Neural cell (in vitro differentiated cells): ENCODE measurements at regions not wholly inside any gene's neighbourhood (a gene's known extent, or its start where the extent isn't known, plus 50 kb on each side); places are given as distances from the start of the nearest gene placed in this dataset.
"Not testable (repeated sequence)": the region's sequence is repeated elsewhere in the genome, so short reads cannot be mapped to it uniquely, and the experiment has no call there.

Experiments used
- H2AFZ ChIP-seq: fragments of 200-600, 300-800 bp; sonication (generic), shearing (Covaris generic); 2 replicates; pipeline ENCODE4 v1.6.0; 2014; ENCODE audit warnings: low read depth, mild to moderate bottlenecking, antibody characterized with exemption, low read length, moderate library complexity
- H3F3A ChIP-seq: fragments of 200-600 bp; shearing (Covaris generic); 2 replicates; pipeline ENCODE4 v1.6.1; 2016; ENCODE audit warnings: mild to moderate bottlenecking, moderate library complexity, mixed read lengths, antibody characterized with exemption, low read length; ENCODE audit not compliant: insufficient read depth, poor library complexity, severe bottlenecking
- H3K27ac ChIP-seq: fragments of 200-600, 300-800 bp; sonication (generic), shearing (Covaris generic); 2 replicates; pipeline ENCODE4 v1.5.1; 2014; ENCODE audit warnings: mild to moderate bottlenecking, low read length, moderate library complexity
- H3K27me3 ChIP-seq: fragments of 300-800, 200-600 bp; sonication (generic), shearing (Covaris generic); 2 replicates; pipeline ENCODE4 v1.6.0; 2014; ENCODE audit warnings: mild to moderate bottlenecking, low read depth, low read length, moderate library complexity; ENCODE audit not compliant: insufficient read depth
- H3K36me3 ChIP-seq: fragments of 300-800, 200-600 bp; sonication (generic), shearing (Covaris generic); 2 replicates; pipeline ENCODE4 v1.5.1; 2014; ENCODE audit warnings: mild to moderate bottlenecking, antibody characterized with exemption, low read length, moderate library complexity; ENCODE audit not compliant: insufficient read depth
- H3K4me2 ChIP-seq: fragments of 300-800, 200-600 bp; sonication (generic), shearing (Covaris generic); 2 replicates; pipeline ENCODE4 v1.6.0; 2014; ENCODE audit warnings: mild to moderate bottlenecking, low read length
- H3K4me3 ChIP-seq: fragments of 300-800, 200-600 bp; sonication (generic), shearing (Covaris generic); 2 replicates; pipeline ENCODE4 v1.5.1; 2014; ENCODE audit warnings: mild to moderate bottlenecking, low read length, moderate library complexity
- H3K79me2 ChIP-seq: fragments of 200-600 bp; shearing (Covaris generic); replicated peaks from 2 replicates; pipeline ENCODE4 v1.6.0; 2014; ENCODE audit warnings: mild to moderate bottlenecking, low read length, moderate library complexity; ENCODE audit not compliant: insufficient read depth
- H3K9ac ChIP-seq: fragments of 300-800, 200-600 bp; sonication (generic), shearing (Covaris generic); 2 replicates; pipeline ENCODE4 v1.6.1; 2016; ENCODE audit warnings: mild to moderate bottlenecking, low read length, mixed read lengths
- H3K9me2 ChIP-seq: fragments of 200-600 bp; shearing (Covaris generic); 2 replicates; pipeline ENCODE4 v1.6.1; 2016; ENCODE audit warnings: mild to moderate bottlenecking, low read length, mixed read lengths; ENCODE audit not compliant: insufficient read depth
- H3K9me3 ChIP-seq: fragments of 200-600, 300-800 bp; sonication (generic), shearing (Covaris generic); 2 replicates; pipeline ENCODE4 v1.6.1; 2016; ENCODE audit warnings: mild to moderate bottlenecking, mixed run types, low read length, moderate library complexity, mixed read lengths
- H4K20me1 ChIP-seq: fragments of 200-600 bp; shearing (Covaris generic); 2 replicates; pipeline ENCODE4 v1.6.1; 2016; ENCODE audit warnings: mild to moderate bottlenecking, mixed run types; ENCODE audit not compliant: insufficient read depth
- CTCF ChIP-seq: fragments of 450-650 bp; IDR thresholded peaks from 2 replicates; pipeline ENCODE4 v1.5.1; 2014; ENCODE audit warnings: antibody characterized with exemption, mild to moderate bottlenecking, moderate library complexity; ENCODE audit not compliant: poor library complexity, severe bottlenecking
- EP300 ChIP-seq: fragments of 450-650 bp; conservative IDR thresholded peaks from 2 replicates; pipeline ENCODE4 v1.6.1; 2014; ENCODE audit warnings: antibody characterized with exemption, mild to moderate bottlenecking, moderate library complexity; ENCODE audit not compliant: poor library complexity, severe bottlenecking
- EZH2 ChIP-seq: fragments of 200-600, 300-800 bp; shearing (Covaris generic), sonication (generic); IDR thresholded peaks from 2 replicates; pipeline ENCODE4 v1.6.1; 2014; ENCODE audit warnings: antibody characterized with exemption, low read length, borderline replicate concordance, mild to moderate bottlenecking; ENCODE audit not compliant: insufficient read depth, poor library complexity, severe bottlenecking
- MXI1 ChIP-seq: fragments of 450-650 bp; conservative IDR thresholded peaks from 2 replicates; pipeline ENCODE4 v1.6.1; 2014; ENCODE audit warnings: antibody characterized with exemption, mild to moderate bottlenecking; ENCODE audit not compliant: poor library complexity, severe bottlenecking
- POLR2AphosphoS5 ChIP-seq: IDR thresholded peaks from 2 replicates; pipeline ENCODE4 v1.6.1; 2012
- RAD21 ChIP-seq: fragments of 450-650 bp; conservative IDR thresholded peaks from 2 replicates; pipeline ENCODE4 v1.6.1; 2014; ENCODE audit warnings: antibody characterized with exemption, mild to moderate bottlenecking, moderate library complexity
- SMC3 ChIP-seq: fragments of 450-650 bp; conservative IDR thresholded peaks from 2 replicates; pipeline ENCODE4 v1.6.1; 2014; ENCODE audit warnings: antibody characterized with exemption, mild to moderate bottlenecking, moderate library complexity; ENCODE audit not compliant: poor library complexity
- TAF1 ChIP-seq: IDR thresholded peaks from 2 replicates; pipeline ENCODE4 v1.6.1; 2012; ENCODE audit warnings: low read depth
- TF ChIP-seq, protein P1 (sequence below): IDR thresholded peaks from 2 replicates; pipeline ENCODE4 v1.6.1; 2012; ENCODE audit warnings: borderline replicate concordance

GRCh38 chrX:96102997-96103396 is 581.6 kb upstream of the DIAPH2 start:
- no peak overlapping the region for H3K27ac ChIP-seq
- H3K4me3 ChIP-seq: no peak overlapping the region
- no peaks in the 10 kb centered on the region for H3K27me3 ChIP-seq
- TF ChIP-seq EP300: no peak
- TF ChIP-seq RAD21: no peak
- no peak for TF ChIP-seq POLR2AphosphoS5
- no peak for TF ChIP-seq SMC3
- TF ChIP-seq, protein P1, sequence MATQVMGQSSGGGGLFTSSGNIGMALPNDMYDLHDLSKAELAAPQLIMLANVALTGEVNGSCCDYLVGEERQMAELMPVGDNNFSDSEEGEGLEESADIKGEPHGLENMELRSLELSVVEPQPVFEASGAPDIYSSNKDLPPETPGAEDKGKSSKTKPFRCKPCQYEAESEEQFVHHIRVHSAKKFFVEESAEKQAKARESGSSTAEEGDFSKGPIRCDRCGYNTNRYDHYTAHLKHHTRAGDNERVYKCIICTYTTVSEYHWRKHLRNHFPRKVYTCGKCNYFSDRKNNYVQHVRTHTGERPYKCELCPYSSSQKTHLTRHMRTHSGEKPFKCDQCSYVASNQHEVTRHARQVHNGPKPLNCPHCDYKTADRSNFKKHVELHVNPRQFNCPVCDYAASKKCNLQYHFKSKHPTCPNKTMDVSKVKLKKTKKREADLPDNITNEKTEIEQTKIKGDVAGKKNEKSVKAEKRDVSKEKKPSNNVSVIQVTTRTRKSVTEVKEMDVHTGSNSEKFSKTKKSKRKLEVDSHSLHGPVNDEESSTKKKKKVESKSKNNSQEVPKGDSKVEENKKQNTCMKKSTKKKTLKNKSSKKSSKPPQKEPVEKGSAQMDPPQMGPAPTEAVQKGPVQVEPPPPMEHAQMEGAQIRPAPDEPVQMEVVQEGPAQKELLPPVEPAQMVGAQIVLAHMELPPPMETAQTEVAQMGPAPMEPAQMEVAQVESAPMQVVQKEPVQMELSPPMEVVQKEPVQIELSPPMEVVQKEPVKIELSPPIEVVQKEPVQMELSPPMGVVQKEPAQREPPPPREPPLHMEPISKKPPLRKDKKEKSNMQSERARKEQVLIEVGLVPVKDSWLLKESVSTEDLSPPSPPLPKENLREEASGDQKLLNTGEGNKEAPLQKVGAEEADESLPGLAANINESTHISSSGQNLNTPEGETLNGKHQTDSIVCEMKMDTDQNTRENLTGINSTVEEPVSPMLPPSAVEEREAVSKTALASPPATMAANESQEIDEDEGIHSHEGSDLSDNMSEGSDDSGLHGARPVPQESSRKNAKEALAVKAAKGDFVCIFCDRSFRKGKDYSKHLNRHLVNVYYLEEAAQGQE: no peak
- H3K9ac ChIP-seq: no peak overlapping the region
- no peaks in the 10 kb centered on the region for H3K9me2 ChIP-seq
- no peaks in the 10 kb centered on the region for H3K9me3 ChIP-seq
- H3K4me2 ChIP-seq: no peak overlapping the region
- no peak overlapping the region for H2AFZ ChIP-seq
- H4K20me1 ChIP-seq: no peaks in the 10 kb centered on the region
- H3F3A ChIP-seq: no peaks in the 10 kb centered on the region
- H3K36me3 ChIP-seq: no peaks in the 10 kb centered on the region
- H3K79me2 ChIP-seq: no peaks in the 10 kb centered on the region

DNA sequence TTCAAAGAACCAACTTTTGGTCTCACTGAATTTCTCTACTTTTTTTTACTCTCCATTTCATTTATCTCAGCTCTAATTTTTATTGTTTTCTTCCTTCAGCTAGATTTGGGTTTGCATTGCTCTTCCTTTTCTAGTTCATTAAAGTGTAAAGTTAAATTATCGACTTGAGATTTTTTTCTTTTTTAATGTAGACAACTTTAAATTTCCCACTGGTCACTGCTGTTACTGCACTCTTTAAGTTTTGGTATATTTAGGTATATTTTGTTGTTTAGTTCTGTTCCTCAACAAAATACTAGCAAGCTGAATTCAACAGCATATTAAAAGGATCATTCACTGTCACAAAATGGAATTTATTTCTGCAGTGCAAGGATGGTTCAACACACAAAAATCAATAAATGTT is 572.0 kb upstream of the DIAPH2 start:
- Histone ChIP-seq H3K36me3 (no peaks in the 10 kb centered on the region), H3K79me2 (no peaks in the 10 kb centered on the region), H4K20me1 (no peaks in the 10 kb centered on the region), H3K9ac (no peak overlapping the region), H3K27ac (no peak overlapping the region), H3K27me3 (no peaks in the 10 kb centered on the region), H3K4me2 (no peak overlapping the region), H3K9me2 (no peaks in the 10 kb centered on the region), H3K4me3 (no peak overlapping the region), H3F3A (no peaks in the 10 kb centered on the region), H3K9me3 (no peaks in the 10 kb centered on the region), H2AFZ (no peak overlapping the region)
- no peak for TF ChIP-seq SMC3

GRCh38 chrX:96126182-96126581 is 558.5 kb upstream of the DIAPH2 start:
- Histone ChIP-seq H3K27me3 (no peaks in the 10 kb centered on the region), H3K4me3 (no peak overlapping the region), H3K27ac (no peak overlapping the region), H4K20me1 (no peaks in the 10 kb centered on the region), H3F3A (no peaks in the 10 kb centered on the region), H3K9ac (no peak overlapping the region), H2AFZ (no peak overlapping the region), H3K36me3 (no peaks in the 10 kb centered on the region), H3K4me2 (no peak overlapping the region), H3K9me2 (no peaks in the 10 kb centered on the region), H3K79me2 (no peaks in the 10 kb centered on the region), H3K9me3 (no peaks in the 10 kb centered on the region)
- TF ChIP-seq MXI1 (no peak), RAD21 (no peak), CTCF (no peak), POLR2AphosphoS5 (no peak), EZH2 (no peak), TAF1 (no peak), EP300 (no peak), SMC3 (no peak)
- TF ChIP-seq, protein P1: no peak

DNA sequence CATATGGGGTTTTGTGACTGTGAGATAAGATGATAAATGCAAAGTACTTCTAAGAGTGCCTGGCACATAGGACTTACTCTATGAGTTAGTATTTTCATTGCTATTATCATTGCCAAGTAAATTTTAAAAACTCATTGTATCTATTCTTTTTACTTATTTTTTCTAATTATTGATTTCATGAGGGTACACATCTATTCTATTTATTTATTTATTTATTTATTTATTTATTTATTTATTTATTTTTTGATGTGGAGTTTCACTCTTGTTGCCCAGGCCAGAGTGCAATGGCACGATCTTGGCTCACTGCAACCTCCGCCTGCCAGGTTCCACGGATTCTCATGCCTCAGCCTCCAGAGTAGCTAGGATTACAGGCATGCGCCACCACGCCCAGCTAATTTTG is 556.6 kb upstream of the DIAPH2 start:
- not testable (repeated sequence) for H3K27ac ChIP-seq, H3K9ac ChIP-seq, H2AFZ ChIP-seq, H3K4me2 ChIP-seq, H4K20me1 ChIP-seq, H3F3A ChIP-seq, H3K79me2 ChIP-seq, H3K36me3 ChIP-seq, H3K9me2 ChIP-seq, H3K27me3 ChIP-seq, H3K9me3 ChIP-seq, H3K4me3 ChIP-seq
